ENCODE measurements at regions not wholly inside any gene's neighbourhood (a gene's known extent, or its start where the extent isn't known, plus 50 kb on each side); places are given as distances from the start of the nearest gene placed in this dataset.
A peak's percentile ranks its signal among the peaks of the same experiment; 100 is the strongest.

GRCh38 chr2:130288467-130289403 lies 54.0 kb upstream of the IMP4 start:
- DNase-seq (ENCODE audit: low read depth in 1 of 2, low spot score in 2 of 2) (peak; percentile 68 to 86), FAIRE-seq (peak; percentile 69)
- CTCF ChIA-PET (ENCODE audit: partially characterized antibody), result interaction anchor here (0.6 to 5.6 kb wide), 13 partner anchors 22 to 433 kb away, joined by 3 to 65 read pairs (median 6); no protein-coding TSS in a partner anchor
- Histone ChIP-seq H3K23me2 (ENCODE audit: low read depth, low read length) (no peaks in the 10 kb centered on the region), H2BK120ac (replicated peaks; ENCODE audit: low read depth, low read length) (peak overlapping the region; percentile 39), H2BK12ac (ENCODE audit: low read depth, low read length) (no peak overlapping the region), H3K4ac (replicated peaks; ENCODE audit: insufficient read length, low read depth, low read length) (peak overlapping the region; percentile 39), H3K36me3 (ENCODE audit: control insufficient read depth in 2 of 4, insufficient read depth in 4 of 4, low read length in 3 of 4) (no peaks in the 10 kb centered on the region), H2BK5ac (ENCODE audit: low read depth, low read length) (peak overlapping the region; percentile 24; the same call in 1 of the 2 replicates), H4K5ac (ENCODE audit: insufficient read length, low read depth, low read length) (no peak overlapping the region), H3K79me1 (ENCODE audit: low read depth, low read length) (no peaks in the 10 kb centered on the region), H4K8ac (ENCODE audit: extremely low read depth, insufficient read depth, low read length) (peak overlapping the region; percentile 7; the same call in 1 of the 2 replicates), H3K18ac (ENCODE audit: extremely low read depth, low read length) (no peak overlapping the region; the same call in 1 of the 2 replicates), H4K20me1 (replicated peaks in 1 of 2; ENCODE audit: control insufficient read depth in 1 of 2, insufficient read depth in 2 of 2, low read length in 2 of 2) (no peaks in the 10 kb centered on the region), H3K56ac (replicated peaks; ENCODE audit: insufficient read length, low read depth, low read length) (no peak overlapping the region), H2BK15ac (ENCODE audit: low read length) (no peak overlapping the region), H3K27me3 (replicated peaks in 1 of 4; ENCODE audit: control insufficient read depth in 3 of 4, extremely low read depth in 1 of 4, insufficient read depth in 3 of 4, low read length in 3 of 4) (0 out of 7 replicates have a peak, but pooled peaks cover 0 to 3% (median 0%) of the 10 kb centered on the region in 4 experiments), H3K4me2 (ENCODE audit: insufficient read depth in 1 of 2, low read depth in 2 of 2, low read length in 2 of 2) (peak overlapping the region; percentile 50 to 57), H3K27ac (ENCODE audit: low read depth, low read length) (no peak overlapping the region), H3K4me3 (ENCODE audit: extremely low read depth in 1 of 4, insufficient read depth in 2 of 4, low read depth in 3 of 4, low read length in 4 of 4) (peak overlapping the region in 3 of 4 experiments; percentile 7 to 43 (median 37); a peak in 4 of 8 replicates), H3K14ac (ENCODE audit: insufficient read length) (no peak overlapping the region), H3K9ac (replicated peaks in 1 of 4; ENCODE audit: extremely low read depth in 1 of 4, low read depth in 3 of 4, low read length in 3 of 4) (0 out of 7 replicates have a peak overlapping the region, but pooled peaks of 1 of the 4 experiments have one; percentile 11), H3K23ac (ENCODE audit: insufficient read length) (no peak overlapping the region), H2AK5ac (ENCODE audit: low read depth, low read length) (no peak overlapping the region), H3K9me3 (ENCODE audit: insufficient read depth in 2 of 2, low read depth in 1 of 2, low read length in 1 of 2) (no peaks in the 10 kb centered on the region), H2AFZ (ENCODE audit: low read length) (peak overlapping the region; percentile 86), H3K4me1 (replicated peaks in 1 of 4; ENCODE audit: control insufficient read depth in 3 of 4, insufficient read depth in 4 of 4, low read length in 3 of 4) (peaks cover 0 to 2% (median 0%) of the 10 kb centered on the region in 4 experiments; a peak in 1 of 7 replicates), H4K91ac (replicated peaks; ENCODE audit: insufficient read length, low read length) (peak overlapping the region; percentile 94), H3K79me2 (ENCODE audit: control insufficient read depth in 1 of 2, insufficient read depth in 2 of 2, low read length in 2 of 2) (no peaks in the 10 kb centered on the region), H2BK20ac (ENCODE audit: low read length) (no peak overlapping the region)
- POLR2A ChIA-PET (ENCODE audit: partially characterized antibody), result interaction anchor here (1.1 to 1.6 kb wide), 4 partner anchors 39 to 107 kb away, joined by 3 to 7 read pairs (median 4); partner anchors contain the start of genes IMP4 and SMPD4
- WGBS, 2 experiments (ENCODE audit: extremely low coverage in 1 of 2, insufficient coverage in 1 of 2, insufficient read length in 1 of 2, insufficient replicate concordance in 2 of 2, low coverage in 1 of 2, low lambda C conversion rate in 2 of 2, missing lambda C conversion rate in 1 of 2), result 78% methylated on average over 27 of the region's 56 CpGs; no CpG with 5 or more reads in 1 of the 2 experiments
- TF ChIP-seq SP2 (IDR thresholded peaks at IDR 0.05; ENCODE audit: low read length), result no peak
- peak; percentile 55; the same call in 1 of the 2 replicates for TF ChIP-seq KDM1A (IDR thresholded peaks at IDR 0.05; ENCODE audit: borderline replicate concordance, low read length)
- no peak for TF ChIP-seq USF2 (IDR thresholded peaks at IDR 0.05; ENCODE audit: low read length)
- no peak for TF ChIP-seq MAFK (IDR thresholded peaks at IDR 0.05; ENCODE audit: low read depth, low read length)
- no peak for TF ChIP-seq TEAD4 (IDR thresholded peaks at IDR 0.05; ENCODE audit: low read depth, low read length)
- peak; percentile 90 for TF ChIP-seq ASH2L (IDR thresholded peaks at IDR 0.05; ENCODE audit: low read length)

Data from H1 (cell line).